ENCODE measurements at regions not wholly inside any gene's neighbourhood (a gene's known extent, or its start where the extent isn't known, plus 50 kb on each side); places are given as distances from the start of the nearest gene placed in this dataset.

DNA sequence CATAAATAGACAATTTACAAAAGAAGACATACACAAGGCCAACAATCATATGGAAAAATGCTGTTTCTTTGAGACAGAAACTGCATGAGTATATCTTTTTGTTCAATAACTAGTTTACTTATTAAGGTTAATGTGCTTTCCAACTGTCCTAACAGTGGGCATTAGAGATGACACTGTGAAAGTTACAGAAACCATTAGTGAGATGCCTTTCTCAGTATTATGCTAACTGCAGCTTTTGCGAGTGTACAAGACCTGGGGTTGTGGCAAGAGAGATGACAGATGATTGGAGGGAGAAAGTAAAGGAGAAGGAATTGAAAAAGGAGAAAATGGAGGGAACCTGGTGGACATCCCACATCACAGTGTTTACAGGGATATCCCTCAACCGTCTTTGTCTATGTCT is 640.5 kb downstream of the ZPLD1 start:
- no peak for DNase-seq

DNA sequence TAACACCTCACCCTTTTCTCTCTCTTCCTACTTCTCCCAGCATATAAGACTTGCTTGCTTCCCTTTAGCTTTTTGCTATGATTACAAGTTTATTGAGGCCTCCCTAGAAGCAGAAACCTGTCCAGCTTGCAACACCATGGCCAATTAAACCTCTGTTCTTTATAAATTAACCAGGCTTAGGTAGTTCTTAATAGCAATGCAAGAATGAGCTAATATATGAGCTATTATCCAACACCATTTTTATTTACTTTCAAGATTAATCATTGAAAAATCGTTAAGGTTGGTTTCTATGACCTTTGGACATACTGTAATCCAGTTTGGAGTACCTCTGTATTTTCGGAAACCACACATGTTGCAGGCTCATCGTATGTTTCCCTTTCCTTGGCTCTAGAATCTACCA is 643.1 kb downstream of the ZPLD1 start:
- no peak for DNase-seq

DNA sequence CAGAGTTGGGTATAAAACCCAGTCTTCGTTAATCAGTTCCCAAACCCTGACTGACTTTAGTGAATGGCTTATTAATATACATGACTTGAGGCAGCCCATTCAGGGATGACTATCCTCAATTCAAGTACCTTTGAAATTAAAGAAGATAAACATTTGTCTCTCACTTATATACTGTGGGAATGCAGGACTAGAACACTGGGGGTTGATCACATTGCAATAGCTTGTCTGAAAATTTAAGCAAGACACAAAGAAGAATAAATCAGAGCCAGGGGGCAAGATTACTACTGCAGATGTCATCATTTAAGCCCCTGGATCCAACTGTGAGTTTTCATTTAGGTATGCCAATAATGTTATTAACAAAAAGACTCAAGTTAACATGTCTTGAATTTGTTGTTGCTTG is 647.7 kb downstream of the ZPLD1 start:
- no peak for DNase-seq

DNA sequence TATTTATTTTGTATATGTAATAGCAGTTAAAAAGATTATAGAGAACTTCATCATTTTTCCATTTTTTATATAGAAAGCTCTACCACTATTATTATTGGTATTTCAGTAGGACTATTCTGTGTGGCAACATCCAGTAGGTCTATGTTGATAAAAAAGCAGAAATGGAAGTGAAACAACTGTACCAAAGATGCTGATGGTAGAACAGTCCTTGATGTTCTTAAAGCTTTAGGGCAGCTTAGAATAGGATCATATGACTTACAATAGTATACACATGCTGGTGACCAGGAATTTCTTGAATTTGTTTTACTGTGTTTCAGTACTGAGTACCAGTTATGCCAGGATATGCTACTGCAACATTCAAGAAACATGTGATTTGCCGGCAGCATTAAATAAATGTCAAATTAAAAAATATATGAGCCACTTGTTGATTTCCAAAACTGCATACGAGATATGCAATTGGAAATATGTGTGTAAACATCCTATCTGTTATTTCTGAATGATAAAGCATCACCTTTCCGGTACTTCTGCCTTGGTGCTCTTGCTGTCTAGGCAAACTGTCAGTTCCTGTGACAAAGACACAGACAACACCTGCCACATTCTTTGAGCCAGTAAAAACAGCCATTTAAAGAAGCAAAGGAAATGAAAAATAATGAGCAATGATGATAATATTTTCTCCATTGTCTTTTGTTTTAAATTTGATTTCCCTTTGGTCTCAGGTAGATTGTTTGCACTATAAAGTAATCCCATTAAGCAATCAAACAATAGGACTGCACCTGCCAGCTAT is 649.2 kb downstream of the ZPLD1 start:
- no peak for DNase-seq

DNA sequence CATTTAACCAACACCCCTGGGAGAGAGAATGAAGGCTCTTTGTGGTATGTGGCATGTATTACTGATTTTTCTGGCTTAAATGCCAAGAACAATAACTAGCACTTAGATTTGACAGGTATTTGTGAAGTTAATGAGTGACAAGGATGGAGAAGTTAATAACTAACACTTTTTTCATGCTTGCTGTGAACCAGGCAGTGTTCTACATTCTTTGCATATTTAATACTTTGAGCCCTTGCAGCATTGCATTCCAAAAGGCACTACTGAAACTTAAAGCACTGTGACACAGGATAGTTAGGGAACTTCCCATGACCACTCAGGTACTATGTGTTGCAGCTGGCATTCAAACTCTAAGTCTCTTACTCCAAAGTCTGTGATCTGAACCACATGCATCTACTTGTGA is 650.6 kb downstream of the ZPLD1 start:
- DNase-seq: no peak

DNA sequence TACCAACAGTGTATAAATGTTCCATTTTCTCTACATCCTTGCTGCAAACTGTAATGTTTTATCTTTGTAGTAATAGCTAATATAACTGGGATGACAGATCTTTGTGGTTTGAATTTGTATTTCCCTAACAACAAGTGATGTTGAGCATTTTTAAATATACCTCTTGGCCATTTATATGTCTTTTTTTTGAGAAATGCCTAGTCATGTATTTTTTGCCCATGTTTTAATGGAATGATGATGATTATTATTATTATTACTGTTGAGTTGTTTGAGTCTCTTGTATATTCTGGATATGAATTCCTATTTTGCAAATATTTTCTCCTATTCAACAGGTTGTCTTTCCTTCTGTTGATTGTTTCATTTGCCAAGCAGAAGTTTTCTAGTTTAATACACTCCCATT is 654.9 kb downstream of the ZPLD1 start:
- no peak for DNase-seq

DNA sequence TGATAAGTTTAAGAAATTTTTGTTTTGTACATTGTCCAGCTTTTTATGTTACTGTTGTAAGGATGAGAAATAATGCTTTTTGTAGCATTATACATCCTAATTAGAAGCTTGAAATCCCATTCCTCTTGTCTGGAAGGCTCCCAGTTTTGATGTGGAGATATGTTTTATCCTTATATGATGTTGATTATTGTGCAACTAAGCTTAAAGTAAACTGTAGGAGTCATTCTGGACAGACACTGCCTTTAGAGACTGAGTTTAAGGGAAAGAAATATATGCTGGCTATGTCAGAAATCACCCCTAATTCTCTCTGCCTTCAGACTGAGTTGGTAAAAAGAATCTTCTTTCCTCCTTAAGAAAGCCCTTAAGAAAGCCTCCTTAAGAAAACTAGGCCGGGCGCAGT is 670.4 kb downstream of the ZPLD1 start:
- DNase-seq: no peak

DNA sequence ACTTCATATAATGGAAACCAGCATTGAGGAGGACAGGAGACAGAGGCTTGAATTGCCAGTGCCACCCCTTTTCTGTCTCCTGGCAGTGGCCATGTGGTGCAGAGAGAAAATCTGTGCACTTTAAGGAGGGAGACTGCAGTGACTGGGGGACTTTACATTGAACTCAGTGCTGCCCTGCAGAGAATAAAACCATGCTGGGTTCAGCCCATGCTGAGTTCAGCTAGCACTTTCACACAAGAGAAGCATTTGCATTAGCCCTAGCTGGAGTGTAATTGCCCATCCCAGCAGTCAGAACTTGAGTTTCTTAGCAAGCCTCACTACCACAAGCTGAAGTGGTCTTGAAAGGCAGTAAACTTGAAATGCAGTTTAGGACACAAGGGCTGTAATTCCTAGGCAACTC is 677.5 kb downstream of the ZPLD1 start:
- no peak for DNase-seq

DNA sequence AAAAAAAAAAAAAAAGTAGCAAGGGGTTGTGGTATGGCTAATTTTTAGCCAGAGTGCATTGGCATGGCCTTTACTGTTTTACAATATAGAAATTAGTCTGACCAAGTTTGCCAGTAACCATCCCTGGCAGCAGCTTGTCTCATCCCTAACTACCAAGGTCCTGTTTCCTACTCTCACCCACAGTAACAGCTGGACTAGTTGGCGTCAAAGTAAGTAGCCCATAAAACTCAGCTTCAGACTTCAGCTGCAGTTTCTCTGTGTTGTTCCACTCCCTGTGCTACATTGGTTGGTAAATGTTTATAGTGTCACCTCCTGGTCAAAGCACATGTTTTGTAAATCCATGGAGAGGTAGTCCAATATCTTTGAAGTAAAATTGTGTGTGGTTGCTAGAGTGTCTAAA is 691.3 kb downstream of the ZPLD1 start:
- no peak for DNase-seq

DNA sequence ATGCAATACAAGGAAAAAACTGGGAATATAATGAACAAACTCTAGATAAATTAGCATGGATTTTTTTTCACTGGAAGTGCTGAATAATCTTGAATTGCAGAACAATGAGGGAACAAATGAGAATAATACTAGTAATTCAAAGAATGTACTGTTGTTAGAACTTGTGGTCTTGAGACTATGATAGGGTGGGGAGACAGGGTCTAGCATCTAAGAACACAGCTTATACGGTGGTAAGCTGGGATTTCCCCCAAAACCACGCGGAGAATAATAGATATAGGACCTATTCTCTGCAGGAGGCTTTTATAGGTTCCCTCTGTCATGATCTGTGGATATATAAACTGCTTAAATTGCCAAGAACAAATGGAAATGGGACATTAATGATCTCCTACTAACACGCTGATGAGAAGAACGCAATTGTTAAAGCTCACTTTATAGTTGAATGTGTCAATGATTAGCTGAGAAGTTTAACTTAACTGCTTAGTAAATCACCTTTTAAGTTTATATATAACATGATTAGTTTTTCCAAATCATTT is 692.3 kb downstream of the ZPLD1 start:
- DNase-seq: no peak

DNA sequence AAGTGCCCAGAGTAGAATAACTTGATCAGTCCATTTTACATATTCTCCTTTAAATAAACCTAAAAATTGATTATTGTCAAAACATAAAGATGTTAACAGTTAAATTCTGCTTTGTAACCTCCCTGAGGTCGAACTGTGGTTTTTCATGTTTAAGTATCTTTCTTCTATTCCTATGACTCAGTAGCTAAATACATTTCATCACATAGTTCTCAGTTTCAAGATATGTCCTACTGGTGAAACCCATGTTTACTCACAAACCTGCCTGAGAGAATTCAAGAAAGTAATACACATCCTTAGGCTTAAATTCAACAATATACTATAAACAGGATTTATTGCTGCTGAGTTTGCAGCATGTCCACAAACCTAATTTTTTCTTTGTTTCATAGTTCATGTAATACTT is 692.9 kb downstream of the ZPLD1 start:
- DNase-seq: no peak

DNA sequence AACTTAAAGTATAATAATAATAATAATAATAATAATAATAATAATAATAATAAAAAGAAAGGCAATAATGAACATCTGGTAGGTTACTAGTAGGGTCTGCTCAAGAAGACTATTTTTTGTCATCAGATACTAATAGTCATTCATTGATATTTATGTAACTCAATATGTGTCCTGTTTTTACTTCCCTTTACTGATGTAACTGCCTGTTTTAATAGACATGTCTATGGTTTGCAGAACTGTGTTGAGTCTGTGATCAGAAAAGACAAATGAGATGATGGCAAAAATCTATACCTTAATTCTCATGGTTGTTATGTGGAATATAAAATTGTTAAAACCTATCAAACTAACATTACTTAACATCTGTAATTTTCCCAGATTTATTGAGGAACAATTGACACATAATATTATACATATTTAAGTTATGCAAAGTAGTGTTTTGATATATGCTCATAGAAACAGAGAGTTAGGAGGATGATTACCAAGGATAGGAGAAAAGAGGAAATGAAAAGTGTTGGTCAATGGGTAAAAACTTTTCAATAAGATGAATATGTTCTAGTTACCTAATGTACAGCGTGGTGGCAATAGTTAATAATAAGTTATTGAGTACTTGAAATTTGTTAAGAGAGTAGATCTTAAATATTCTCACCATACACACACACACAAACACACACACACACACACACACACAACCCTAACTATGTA is 699.4 kb downstream of the ZPLD1 start:
- DNase-seq: no peak

DNA sequence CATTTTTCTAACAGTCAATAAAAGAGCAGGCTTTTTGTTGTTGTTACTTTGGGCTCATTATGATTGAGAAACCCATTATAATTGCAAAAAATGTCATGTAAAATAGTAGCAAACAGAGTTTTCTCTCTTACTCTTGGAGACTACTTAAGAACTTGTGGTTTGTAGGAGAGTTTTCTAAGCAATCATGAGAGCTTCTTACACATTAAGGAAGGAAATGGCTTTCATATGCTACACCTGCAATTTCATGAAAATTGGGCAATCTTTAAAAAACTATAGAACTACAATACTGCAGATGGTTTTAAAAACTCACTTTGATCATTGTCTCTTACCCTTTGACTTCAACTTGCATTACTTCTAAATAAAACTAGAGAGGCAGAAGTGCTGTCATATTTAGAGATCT is 701.8 kb downstream of the ZPLD1 start:
- no peak for DNase-seq

DNA sequence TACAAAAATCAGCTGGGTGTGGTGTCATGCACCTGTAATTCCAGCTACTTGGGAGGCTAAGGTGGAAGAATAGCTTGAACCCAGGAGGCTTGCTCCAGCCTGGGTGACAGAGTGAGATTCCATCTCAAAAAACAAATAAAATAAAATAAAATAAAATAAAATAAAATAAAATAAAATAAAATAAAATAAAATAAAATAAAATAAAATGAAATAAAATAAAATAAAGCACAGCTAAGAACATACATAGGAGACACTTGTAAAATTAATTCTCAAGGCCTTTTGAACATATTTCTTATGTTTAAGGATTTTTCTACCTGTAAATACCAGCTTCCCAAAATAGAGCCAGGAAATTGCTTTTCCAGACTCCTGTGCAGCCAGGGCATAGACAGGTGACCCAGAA is 703.0 kb downstream of the ZPLD1 start:
- no peak for DNase-seq

DNA sequence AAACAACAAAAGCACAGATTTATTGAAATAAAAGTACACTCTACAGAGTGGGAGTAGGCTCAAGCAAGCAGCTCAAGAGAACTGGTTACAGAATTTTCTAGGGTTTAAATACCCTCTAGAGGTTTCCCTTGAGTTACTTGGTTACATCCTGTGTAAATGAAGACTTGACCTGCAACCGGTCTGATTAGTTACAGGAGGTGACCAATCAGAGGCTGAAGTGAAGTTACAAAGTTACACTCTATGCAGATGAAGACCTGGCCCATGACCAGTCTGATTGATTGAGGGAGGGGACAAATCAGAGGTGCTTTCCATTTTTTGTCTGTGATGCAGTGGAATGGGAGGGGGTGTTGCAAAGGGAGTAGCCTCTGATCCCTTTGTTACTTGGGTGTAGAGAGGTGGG is 723.4 kb downstream of the ZPLD1 start:
- DNase-seq: no peak

DNA sequence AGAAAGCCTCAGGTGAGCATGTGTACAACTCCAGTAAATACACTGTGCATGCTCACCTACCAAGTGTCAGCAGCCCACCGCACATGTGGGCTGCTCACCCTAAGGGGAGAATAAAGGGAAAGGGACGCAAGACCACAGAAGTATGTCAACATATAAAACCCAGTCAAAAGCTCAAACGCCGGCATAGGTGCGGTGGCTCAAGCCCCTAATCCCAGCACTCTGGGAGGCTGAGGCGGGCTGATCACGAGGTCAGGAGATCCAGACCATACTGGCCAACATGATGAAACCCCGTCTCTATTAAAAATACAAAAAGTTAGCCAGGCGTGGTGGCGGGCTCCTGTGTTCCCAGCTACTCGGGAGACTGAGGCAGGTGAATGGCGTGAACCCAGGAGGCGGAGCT is 732.1 kb downstream of the ZPLD1 start:
- no peak for DNase-seq

DNA sequence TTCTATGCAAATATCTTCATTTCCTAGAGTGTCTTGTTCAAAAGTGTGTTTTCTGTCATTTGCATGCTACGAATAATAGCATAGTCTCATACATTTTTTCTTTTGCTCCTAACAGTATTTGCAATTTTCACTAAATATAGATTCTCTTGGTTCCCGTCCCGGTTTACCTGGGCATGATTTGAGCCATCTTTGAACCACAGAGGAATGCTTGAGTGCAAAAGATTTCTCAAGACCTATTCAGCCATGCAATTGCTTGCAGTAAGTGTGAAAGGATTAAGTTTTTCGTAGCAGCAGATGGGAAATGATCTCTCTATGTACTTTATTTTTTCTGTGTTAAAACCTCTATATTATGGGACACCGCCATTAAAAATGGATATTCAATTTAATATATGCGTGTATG is 733.0 kb downstream of the ZPLD1 start:
- no peak for DNase-seq

DNA sequence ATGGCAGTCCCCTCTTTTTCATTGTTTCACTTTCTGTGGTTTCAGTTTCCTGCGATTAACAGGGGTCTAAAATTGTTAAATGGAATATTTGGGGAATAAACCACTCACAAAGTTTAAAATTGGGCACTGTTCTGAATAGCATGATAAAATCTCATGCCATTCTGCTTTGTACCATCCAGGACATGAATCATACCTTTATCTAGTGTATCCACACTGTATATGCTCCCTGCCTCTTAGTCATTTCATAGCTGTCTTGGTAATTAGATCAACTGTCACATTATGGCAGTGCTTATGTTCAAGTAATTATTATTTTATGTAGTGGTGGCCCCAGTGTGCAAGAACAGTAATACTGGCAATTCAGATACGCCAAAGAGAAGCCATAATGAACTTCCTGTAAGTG is 734.5 kb downstream of the ZPLD1 start:
- no peak for DNase-seq

DNA sequence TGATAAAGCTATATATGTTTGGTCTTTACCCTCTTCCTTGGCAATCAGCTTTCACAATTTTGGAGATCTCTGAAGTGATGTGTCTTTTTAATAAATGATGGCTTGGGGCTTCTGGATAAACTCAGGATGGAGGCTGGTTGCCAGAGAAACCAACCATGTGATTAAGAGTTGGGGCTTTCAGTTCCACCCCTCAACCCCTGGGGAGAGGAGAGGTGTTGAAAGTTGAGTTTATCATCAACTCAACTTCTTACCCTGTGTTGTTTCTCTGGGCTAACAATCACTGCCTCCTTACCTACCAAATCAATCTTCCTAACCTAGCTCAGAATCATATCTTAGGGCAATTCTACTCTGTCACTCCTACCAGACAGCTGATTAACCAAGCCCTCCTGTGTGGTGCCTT is 735.8 kb downstream of the ZPLD1 start:
- no peak for DNase-seq

DNA sequence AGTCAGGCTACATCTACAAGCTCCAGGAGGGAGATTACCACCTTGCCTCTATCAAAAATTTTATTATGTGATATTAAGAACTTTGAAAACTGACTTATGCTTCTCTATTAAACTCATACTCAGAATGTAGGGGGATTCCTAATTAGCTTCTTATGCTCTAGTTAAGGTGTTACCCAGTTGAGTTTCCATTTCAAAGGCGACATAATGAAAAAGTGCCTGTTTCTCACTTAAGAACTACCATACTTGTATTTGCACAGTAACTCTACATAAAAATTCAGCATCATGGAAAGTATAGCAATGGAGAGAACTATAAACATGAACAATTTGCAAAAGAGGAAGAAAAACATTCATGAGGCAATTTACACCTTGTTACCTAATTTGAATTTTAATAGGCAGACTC is 739.1 kb downstream of the ZPLD1 start:
- no peak for DNase-seq

DNA sequence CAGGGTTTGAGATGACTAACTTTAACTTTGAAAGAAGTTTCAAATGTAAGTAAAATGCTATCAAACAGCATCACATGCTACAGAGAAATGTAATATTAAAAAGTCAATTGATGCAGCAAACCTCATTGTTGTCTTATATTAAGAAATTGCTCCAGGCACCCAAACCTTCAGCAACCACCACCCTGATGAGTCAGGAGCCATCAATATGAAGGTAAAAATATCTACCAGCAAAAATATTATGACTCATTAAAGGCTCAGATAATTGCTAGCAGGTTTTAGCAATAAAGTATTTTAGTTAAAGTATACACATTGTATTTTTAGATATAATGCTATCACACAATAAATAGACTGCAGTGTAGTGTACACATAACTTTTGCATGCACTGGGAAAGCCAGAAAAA is 746.3 kb downstream of the ZPLD1 start:
- no peak for DNase-seq

DNA sequence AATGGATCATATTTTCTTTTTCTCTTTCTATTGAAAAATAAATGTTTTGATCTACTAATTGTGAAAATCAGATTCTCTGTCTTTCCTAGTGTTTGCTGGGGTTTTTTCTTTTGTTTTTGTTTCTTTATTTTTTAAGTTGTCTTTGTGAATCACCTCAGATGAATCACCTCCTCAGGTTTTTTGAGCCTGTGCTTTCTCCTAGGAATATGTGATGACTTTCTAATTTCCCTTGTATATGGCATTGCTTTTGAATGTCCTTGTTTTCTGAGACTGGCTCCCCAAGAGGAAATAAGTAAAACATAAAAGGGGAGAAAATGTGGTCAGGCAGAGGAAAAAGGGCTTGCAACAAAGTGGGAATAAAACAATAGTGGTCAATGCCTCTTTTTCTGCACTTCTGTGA is 750.0 kb downstream of the ZPLD1 start:
- DNase-seq: no peak

DNA sequence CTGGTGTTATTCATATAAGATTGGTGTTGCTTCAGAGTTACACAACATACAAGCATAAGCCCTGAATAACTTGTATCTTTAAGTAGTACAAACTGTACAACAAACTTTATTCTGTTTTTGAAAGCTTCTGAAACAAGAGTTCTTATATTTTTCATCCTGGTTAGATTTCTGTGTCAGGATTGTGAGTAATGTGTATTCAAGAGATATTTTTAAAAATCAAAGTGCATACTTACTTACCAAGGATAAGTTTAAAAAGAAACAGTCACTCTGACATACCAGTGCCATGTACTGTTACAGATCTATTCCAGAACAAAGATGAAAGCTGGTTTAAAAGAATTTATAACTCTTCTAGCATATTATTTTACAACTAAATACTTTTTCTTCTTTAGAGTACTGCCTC is 755.1 kb downstream of the ZPLD1 start:
- DNase-seq: no peak

DNA sequence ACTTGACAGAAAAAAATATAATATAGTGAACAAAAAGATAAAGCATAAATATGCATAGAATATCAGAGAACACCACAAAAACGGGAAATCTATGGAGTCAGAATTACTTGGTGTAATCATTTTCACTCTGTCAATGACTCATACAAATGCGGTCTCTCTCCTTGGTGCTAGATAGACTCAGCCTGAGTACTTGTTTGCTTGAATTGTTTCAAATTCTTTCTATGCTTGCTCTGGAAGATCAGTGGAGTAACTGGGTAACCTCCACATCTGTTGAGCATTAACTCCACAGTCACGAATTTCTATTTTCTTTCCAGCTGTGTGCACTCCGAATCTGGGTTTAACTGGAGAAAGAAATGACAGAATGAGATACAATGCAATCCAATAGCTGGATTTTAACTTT is 760.4 kb downstream of the ZPLD1 start:
- no peak for DNase-seq

DNA sequence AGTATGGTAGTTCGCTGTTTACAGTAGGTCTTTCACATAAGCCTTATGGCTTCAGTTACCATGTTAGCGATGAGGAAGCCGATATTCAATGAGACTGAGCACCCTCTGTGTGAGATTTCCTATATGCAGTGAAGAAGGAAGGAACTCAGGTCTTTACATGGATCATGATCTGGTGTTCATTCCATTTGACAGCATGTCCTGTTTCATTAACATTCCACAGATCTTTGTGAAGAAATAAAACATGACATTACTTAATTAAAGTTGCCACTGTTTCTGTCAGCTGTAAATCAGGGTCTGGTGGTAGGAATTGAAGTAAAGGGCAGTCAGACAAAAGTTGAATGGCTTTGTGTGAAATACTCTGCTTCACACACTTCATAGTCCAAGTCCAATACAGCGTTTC is 768.6 kb downstream of the ZPLD1 start:
- no peak for DNase-seq
